GM12874 (cell line): ENCODE measurements at regions not wholly inside any gene's neighbourhood (a gene's known extent, or its start where the extent isn't known, plus 50 kb on each side); places are given as distances from the start of the nearest gene placed in this dataset.

Experiments used
- TF ChIP-seq, protein P1 (sequence below): IDR thresholded peaks from 2 replicates; pipeline ENCODE4 v1.5.1; 2011; ENCODE audit warnings: low read depth, mild to moderate bottlenecking, control low read depth, low read length, moderate library complexity; ENCODE audit not compliant: insufficient read depth

DNA sequence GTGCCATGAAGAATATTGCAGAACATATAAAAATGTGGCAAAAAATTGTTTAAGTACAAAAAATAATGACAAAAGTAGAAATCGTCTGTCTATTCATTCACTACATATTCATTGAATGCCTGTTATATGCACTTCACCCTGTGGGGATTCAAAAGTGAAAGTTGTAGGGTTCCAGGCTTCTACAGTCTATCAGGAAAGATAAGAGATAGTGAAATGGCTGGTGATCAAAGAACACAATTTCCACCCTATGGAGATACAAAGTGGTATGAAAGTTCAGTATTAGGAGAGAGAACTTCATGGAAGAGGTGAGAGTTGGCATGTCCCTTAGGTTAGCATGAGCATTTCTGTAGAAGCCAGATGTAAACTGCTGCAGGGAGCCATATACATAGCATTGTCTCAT, 127.0 kb upstream of the PMFBP1 start:
- TF ChIP-seq, protein P1, sequence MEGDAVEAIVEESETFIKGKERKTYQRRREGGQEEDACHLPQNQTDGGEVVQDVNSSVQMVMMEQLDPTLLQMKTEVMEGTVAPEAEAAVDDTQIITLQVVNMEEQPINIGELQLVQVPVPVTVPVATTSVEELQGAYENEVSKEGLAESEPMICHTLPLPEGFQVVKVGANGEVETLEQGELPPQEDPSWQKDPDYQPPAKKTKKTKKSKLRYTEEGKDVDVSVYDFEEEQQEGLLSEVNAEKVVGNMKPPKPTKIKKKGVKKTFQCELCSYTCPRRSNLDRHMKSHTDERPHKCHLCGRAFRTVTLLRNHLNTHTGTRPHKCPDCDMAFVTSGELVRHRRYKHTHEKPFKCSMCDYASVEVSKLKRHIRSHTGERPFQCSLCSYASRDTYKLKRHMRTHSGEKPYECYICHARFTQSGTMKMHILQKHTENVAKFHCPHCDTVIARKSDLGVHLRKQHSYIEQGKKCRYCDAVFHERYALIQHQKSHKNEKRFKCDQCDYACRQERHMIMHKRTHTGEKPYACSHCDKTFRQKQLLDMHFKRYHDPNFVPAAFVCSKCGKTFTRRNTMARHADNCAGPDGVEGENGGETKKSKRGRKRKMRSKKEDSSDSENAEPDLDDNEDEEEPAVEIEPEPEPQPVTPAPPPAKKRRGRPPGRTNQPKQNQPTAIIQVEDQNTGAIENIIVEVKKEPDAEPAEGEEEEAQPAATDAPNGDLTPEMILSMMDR = no peak

- TF ChIP-seq, protein P1 = no peak
Observed at GRCh38 chr16:72295914-72296313, 124.0 kb upstream of the PMFBP1 start.

GRCh38 chr16:72291531-72291981, 119.6 kb upstream of the PMFBP1 start:
- TF ChIP-seq, protein P1 = no peak

- TF ChIP-seq, protein P1 = no peak
Observed at GRCh38 chr16:72291121-72291520, 119.2 kb upstream of the PMFBP1 start.

DNA sequence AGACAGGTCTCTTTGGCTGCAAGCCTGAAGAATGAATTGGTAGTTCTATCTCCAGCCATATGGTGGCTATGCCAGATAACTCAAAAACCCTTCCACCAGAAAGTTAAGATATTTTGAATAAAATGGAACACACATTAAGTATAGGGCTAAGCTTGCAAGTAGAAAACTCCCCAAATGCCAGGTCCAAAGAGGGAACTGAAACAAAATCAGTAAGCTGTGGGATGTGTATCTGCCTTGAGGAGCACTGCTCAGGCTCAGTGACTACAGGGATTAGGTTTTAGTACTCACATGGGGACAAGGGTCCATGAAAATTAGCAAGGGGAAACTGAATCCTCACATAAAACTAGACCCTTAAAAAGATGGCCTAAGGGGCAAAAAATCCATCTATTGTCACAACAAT, 115.7 kb upstream of the PMFBP1 start:
- TF ChIP-seq, protein P1 = no peak

- TF ChIP-seq, protein P1 = no peak
Observed at GRCh38 chr16:72286936-72287620, 115.1 kb upstream of the PMFBP1 start.

GRCh38 chr16:72285728-72286127, 113.8 kb upstream of the PMFBP1 start:
- TF ChIP-seq, protein P1 = no peak
